ENCODE measurements at regions not wholly inside any gene's neighbourhood (a gene's known extent, or its start where the extent isn't known, plus 50 kb on each side); places are given as distances from the start of the nearest gene placed in this dataset.

DNA sequence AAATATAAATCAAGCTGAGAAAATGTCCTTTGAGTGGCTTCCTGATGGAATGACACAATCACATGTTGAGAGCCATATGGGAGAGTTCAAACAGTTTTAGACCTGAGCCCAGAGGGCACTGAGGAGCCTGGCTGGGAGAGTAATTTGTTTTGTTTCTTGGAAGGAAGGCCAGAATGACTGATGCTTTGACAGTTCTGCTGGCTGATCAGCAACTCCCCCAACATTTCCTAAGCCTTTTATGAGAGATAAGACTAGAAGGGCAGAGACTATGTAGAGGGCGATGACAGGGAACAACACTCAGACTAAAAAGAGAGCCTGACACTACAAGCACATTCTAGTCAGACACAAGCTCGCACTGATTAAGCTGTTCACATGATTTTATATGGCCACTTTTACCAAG, 169.2 kb downstream of the COX7C start:
- DNase-seq: no peak

DNA sequence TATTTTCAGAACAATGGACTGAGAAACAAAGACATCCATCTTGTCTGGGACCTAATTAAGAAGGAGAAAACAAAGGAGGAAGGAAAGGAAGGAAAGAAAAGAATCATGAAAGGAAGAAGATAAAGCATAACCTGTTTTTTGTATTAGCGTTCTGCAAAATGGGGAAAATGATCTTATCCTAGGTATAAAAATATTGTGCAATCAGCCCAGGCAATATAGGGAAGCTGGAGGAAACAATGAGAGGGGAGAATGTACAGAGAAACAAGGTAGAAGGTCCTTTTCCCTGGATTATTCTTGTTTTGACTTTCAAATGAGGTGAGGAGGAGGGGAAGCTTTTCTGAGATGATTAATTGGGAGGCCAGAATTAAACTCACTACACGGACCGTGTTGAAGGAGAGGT, 177.9 kb downstream of the COX7C start:
- no peak for DNase-seq

DNA sequence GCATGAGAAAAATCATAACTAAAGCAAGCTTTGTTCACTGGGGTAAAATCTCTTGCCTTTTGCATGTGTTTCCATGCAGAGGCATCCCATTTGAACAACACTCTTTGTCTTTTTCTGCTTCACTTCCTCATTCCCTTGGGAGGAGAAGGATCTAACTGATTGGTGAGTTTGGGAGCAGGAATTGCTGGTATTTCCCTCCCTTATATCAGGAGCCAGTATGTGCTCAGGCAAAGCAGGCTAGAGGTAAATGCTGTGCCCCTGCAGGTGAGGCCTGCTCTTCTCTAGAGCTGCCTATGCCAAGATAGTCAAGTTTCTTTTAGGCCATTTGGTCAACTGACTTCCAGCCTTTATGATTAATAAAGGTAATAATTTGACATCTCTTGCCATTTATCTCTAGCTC, 179.9 kb downstream of the COX7C start:
- DNase-seq: no peak

DNA sequence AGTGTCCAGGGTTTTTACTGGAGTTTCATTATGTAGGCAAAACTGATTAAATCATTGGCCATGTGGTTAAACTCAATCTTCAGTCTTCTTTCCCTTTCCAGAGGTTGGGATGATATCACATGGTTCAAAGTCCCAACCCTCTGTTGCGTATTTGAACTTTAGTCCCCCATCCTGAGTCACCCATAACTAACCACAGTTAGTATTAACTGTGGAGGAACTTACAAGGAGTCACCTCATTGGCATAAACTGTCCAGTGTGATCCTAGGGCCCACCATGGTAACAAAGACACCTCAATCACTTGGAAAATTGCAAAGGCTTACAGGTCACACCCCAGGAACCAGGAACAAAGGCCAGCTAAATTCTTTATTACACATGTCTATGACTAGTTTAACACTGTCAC, 188.5 kb downstream of the COX7C start:
- no peak for DNase-seq

DNA sequence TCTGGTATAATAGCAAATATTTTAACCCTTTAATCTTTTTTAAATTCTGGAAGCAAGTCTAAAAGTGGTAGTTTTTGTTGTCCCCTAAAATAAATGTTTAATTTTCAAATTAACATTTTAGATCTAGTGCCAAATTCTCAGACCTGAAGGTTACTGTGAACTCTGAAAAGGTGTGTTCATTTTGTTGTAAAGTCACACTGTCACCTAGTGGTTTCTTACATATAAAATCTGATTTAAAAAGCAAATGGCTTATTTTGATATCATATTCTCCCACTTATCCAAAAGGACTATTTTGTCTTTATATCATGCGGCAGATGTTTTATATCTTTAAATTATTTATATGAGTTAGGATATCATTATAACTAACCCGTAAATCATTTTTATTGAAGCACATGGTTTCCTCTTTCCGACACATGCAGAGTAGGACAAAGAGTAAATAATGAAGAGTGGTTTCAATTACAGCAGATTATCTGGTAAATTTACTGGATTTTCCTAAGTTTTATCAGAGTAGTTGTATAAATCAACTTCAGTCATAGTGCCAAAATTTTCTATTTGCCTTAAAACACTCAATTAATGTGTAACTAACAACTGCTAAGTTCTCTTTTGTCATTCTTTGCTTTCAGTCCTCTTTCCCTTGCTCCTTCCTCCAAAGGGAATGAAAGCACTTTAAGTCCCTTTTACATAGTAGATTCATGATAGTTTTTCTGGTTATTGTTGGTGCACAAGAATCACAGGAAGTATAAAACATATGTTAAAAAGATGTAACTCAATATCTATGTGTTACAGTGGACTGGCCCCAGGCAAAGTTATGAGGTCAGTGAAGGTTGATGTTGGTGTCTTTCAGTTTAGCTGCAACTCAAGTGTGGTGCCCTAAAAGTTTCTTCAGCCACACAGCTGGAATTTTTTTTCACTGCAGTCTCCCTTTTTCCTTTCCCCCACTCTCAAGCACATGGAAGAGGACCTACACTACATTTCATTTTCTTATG, 189.6 kb downstream of the COX7C start:
- no peak for DNase-seq

DNA sequence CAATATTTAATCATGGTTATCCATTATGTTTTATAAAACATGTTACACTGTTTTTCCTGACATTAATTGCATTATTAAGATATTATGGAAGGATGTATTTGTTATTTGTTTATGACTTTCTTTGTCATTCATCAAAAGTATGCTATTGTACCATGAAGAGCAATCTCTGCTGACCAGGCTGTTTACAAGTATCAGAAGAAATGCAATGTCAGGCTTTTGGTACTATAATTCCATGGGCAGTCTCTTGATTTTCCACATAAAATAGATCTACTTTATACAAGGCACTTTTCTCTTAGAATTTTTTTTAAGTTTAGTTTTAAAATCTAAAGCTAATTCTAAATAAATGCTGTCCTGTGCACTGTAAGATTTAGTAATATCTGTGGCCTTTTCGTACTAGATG, 196.6 kb downstream of the COX7C start:
- DNase-seq: no peak

DNA sequence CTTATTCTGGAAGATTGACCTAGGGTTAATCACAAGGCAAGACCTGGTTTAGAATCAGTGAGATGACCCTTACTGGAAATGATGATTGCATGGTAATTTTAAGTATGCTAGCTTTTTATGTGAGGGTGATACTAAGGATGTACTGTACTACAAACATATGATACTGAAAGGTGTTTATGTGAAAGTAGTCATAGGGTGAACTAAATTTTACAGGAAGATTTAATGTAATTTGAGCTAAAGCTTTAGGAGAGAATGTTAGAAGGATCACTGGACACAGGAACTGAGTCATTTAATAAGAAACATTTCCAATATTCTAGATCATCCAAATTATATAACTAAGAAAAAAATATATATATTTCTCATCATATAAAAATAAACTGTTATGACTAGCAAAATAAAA, 197.2 kb downstream of the COX7C start:
- no peak for DNase-seq

DNA sequence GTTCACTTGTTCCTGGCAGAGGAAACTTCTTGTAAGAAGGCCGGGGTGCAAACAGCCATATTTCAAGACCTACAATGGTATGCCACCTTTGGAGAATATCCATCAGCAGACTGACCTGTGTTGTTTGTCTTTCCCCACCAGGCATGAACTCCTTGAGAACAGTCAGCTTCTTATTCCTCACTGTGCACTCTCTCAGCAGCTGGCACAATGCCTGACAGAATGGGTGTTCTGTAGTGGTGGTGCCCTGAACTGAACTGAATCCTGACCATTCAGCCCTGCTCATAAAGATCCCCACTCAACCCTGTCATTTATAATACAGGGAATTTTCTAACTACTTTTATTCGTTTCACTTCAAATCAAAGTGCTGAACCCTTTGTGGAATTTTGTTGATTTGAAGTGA, 206.9 kb downstream of the COX7C start:
- DNase-seq: no peak

DNA sequence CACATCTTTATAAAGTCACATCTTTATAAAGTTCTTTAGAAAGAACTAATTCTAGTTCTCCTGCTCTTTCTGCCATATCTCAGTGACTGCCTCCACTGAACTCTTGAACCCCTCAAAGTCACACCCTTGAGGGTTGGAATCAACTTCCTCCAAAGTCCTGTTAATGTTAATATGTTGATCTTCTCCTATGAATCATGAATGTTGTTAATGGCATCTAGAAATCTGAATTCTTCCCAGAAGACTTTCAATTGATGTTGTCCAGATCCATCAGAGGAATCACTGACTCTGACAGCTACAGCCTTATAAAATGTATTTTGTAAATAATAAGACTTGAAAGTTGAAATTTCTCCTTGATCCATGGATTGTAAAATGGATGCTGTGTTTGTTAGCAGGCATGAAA, 213.4 kb downstream of the COX7C start:
- no peak for DNase-seq

DNA sequence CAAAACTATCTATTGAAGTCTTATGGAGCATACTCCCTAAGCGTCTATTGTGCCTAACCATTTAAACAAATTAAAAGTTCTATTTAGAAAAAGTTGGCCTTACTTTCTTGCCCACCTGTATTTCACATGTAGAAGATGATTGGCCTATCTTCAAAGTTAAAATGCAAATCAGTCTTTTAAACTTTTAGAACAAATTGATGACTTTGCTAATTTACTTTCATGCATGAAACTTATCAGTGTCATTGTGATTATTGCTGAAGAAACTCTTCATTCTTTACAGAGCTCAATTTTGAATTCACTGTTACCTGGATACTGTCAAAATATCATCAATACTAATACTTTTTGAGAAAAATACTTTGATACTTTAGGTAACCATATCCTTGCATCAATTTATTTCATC, 216.1 kb downstream of the COX7C start:
- no peak for DNase-seq

DNA sequence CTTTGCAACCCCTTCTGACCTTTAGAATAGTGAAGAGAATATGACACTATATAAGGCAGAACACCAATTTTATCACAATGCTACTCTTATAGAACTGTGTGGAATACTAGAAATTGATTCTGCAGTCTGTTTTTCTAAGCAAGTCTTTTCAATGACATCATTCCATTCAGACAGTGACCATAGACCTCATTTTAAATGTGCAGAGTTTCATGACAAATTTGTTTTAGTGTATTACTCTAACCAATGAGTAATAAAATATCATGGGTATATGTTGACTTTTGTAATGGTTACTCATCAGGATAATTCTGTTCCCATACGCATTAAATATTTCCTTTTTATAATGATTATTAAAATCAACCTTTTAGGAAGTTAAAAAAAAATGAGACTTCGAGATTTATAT, 219.9 kb downstream of the COX7C start:
- no peak for DNase-seq

DNA sequence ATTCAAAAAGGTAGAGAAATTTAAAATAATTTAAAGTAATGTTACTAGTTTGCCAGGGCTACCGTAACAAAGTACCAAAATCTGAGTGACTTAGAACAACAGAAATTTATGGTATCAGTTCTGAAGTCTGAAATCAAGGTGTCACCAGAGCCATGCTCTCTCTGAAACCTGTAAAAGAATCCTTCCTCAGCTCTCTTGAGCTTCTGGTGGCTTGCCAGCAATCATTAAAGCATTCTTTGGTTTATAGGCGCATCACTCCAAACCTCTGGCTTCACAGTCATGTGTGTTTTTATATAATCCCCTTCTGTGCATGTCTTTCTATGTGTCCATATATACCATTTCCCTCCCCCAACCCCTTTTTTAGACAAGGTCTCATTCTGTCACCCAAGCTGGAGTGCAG, 220.3 kb downstream of the COX7C start:
- DNase-seq: no peak

DNA sequence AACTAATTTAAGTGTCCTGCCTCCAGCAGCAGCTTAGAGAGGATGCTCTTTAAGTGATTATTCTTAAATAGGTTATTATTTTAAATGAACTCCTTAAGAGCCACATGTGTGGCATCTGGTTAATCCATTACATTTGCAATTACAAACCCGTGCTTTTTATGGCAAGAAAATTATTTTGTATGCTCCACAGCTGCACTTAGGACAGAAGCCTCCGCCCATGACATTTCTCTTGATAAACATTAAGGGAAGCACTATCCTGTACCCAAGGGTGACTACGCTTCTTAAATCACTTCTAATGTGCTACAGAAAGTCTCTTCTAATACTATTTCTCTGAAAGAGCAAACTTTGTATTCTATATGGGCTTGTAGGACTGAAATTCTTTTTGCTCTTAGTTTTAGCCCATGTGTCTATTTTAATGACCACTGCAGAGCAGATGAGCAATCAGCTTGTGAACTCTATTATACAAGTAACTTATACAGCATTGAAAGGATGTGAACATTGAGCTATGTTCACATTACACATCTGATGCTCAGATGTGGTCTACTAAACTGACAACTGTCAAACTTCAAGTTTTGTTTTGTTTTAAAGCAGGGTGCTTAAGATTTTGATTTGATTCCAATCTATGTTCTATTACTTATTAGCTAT, 223.4 kb downstream of the COX7C start:
- DNase-seq: no peak

DNA sequence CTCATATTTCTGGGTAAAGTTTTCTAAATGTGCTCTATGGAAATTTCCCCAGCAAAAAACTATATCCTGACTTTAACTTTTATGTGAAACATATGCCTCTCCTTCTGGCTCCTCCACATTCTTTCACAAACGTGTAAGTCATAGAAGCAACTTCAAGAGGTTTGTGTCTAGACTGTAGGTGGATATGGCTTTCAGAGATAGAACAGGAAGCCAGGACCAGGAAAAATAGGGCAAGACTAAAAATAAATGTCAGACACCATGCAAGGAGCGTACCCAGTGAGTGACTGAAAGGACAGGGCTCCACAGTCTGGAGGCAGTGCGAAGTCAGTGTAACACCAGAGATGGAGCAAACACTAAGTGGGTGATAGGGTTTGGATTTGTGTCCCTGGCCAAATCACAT, 240.7 kb downstream of the COX7C start:
- DNase-seq: no peak

DNA sequence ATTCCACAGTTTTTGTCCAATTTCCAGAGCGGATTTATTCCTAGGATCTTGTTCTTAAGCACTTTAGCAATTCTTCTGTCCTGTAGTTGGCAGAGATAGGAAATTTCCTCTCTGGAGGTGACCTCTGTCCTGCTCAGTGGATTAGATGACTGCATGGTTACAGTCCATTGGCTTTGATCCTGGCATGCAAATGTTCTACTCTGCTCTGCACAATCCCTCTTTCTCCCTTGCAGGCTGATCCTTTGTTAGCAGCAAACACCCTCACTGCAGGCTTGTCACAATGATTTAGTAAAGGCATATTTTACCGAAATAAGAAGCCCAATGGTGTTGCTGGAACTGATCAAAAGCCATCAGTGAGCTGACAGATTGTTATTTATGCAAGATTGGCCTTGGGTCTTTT, 243.8 kb downstream of the COX7C start:
- DNase-seq: no peak

DNA sequence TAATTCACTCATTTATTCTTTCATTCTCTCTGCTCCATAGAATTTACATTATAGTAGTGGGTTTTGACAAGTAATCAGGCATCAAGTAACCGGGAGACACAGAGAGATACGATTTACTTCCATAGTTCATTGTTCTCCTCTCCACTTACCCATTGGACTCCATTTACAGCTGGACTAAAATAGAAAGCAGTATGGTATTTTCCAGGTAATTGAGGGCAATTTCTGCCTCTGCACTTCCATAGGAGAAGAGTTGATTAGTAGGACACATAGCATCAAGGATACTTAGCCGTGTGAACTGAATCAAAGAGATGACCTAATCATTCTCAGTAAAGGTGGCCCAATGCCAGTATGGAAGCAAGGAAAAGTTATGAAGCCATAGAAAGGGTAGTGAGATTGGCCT, 244.4 kb downstream of the COX7C start:
- no peak for DNase-seq

DNA sequence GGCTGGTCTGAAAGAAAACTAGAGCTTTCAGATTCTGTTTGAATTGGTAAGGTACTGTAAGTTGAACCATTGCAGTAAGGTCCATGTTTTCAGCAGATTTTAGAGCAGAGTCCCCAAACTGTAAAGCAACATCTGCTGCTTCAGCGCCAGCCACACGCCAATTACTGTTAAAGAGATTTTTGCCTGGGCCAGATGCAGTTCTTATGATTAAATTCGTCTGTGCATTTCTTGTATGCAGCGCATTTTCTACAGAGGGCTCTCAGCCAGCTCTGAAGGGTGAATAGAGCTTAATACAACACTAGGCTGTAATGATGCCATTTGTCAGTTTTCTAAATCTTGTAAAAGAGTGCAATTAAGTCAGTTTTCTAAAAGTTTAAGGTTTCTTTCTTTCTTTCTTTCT, 246.3 kb downstream of the COX7C start:
- no peak for DNase-seq

DNA sequence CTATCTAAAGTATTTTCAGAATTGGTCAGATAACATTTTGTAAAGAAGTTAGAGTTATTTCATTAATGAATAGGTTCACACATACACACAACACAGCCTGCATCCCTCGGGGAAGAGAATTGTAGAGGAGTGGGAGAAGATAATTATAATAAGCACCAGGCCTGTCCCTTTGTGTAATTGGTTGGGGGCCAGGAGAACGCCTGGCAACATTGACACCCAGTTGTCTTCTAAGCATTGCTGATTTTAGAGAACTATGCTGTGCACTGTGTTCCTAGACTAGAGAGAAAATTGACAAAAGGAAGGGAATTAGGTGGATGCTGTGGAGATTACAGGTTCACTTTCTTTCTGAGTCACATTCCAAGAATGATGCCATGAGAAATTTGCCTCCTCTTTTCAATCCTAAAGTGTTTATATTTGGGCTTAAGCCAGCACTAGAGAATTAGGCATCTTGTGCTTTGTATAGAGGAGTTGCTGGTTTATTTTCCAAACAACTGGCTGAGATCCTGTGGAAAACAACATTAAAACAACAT, 247.6 kb downstream of the COX7C start:
- DNase-seq: no peak

DNA sequence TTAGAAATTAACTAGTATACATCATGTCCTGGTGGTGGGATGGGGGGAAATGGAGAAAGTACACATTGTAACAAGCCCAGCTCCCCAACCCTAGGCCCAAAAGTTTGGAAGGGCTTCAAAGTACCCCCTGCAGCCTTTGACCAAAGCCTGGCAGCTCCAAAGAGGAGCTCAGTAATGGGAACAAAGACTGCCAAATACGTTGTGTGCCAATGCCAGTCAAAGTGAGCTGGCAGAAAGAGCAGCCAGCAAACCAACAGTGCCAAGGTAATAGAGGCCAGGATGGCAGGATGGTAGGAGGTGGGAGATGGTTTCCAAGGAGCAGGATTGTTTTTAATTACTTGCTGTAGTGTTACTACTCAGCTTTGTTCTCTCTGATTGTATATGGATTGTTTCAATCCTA, 248.3 kb downstream of the COX7C start:
- no peak for DNase-seq

DNA sequence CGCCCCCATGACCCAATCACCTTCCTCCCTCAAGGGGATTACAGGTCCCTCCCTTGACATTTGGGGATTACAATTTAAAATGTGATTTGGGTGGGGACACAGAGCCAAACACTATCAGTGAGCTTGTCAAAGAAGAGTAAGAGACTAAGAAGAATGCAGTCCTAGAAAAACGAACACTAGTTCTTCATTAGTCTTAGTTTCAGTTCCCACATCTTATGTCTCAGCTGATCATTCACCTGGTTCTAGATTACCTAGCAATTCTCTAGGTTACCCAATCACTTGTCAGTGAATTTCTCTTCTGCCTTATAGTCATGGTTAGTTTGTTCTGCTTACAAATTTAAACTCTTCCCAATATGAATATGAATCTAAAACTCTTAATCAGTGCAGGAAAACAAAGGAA, 251.5 kb downstream of the COX7C start:
- no peak for DNase-seq

DNA sequence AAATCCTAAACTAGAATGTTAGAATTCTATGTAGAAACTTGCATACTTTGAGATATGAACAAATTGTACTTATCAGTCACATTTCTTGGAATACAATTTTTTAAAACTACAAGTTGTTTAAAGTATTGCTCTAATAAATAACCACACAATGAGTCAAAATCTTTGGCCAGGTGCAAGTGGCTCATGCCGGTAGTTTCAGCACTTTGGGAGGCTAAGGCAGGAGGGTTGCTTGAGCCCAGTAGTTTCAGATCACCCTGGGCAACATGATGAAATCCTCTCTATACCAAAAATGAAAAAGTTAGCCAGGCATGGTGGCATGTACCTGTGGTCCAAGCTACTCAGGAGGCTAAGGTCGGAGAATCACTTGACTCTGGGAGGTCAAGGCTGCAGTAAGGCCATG, 257.8 kb downstream of the COX7C start:
- DNase-seq: no peak

DNA sequence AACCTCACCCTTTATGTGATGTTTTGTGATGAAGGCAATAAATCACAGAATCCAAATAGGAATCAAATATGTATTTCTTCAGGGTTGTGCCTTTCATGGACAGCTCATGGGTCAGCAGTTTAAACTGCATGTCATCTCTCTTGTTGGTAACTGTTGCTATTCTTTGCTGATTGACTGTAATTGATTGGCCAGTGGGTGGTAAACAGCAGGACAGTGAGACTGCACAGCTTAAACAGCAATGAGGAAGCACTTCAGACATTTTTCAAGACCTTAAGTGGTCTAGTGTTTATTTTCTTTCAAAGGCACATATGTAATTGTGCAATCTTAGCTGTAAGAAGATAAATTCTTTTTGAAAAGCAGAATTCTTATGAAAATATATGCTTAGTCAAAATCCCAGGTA, 260.5 kb downstream of the COX7C start:
- no peak for DNase-seq

DNA sequence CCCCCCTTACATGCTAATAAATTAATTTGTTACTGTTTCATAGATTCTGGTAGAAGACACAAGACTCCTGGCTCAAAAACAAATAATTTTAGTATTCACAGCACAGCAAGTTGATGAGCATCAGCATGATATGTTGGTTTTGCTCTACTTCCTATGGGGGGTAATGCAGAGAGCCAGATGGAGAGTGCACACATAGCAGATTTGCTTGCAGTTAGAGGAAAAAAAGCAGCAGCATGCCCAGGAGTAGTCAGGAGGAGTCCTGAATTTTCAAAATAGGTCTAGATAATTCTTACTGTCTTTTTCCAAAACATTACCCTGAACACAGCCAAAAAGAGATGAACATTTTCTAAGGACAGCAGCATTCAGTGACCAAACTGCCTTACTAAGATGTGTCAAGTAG, 261.3 kb downstream of the COX7C start:
- no peak for DNase-seq

DNA sequence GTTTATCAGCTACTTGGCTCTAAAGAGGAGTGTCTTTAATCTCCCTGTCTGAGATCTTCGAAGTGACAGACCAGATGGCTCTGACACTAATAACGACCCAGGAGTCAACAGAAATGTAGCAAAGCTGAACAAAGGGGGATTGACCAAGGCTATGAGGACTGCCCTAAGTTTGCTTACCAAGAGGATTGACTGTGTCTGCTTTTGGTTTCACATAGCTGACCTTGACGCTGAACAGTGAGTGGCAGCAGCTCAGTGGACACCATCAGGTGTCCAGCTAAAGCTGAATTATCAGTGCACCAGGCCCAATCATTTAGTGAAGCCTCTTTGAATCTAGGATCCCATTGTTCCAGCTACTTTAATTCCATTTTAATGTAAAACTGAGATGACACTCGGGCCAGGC, 262.6 kb downstream of the COX7C start:
- no peak for DNase-seq

Measured in stimulated activated naive CD4-positive, alpha-beta T cell treated with Interleukin-2 at 50 U/mL for 16 hours (primary cell).